Activated naive CD8-positive, alpha-beta T cell treated with anti-CD3 and anti-CD28 coated beads, Interleukin-2, amount 50 U/mL, for 24 hours (primary cell): ENCODE measurements at regions not wholly inside any gene's neighbourhood (a gene's known extent, or its start where the extent isn't known, plus 50 kb on each side); places are given as distances from the start of the nearest gene placed in this dataset.

ENCODE experiments used
- ATAC-seq: fragments of 150-1000 bp; cut with Tn5 transposase; one replicate; pipeline ENCODE4 v1.10.0; 2021
- DNase-seq: peaks from one replicate; pipeline ENCODE4 v3.0.0; 2021
- H3K27ac Mint-ChIP-seq: one replicate; pipeline ENCODE4 v1.8.0; 2021; ENCODE audit warnings: mild to moderate bottlenecking, mixed read lengths
- H3K27me3 Mint-ChIP-seq: one replicate; pipeline ENCODE4 v1.8.0; 2021; ENCODE audit warnings: mixed read lengths
- H3K36me3 Mint-ChIP-seq: one replicate; pipeline ENCODE4 v1.8.0; 2021; ENCODE audit warnings: low read depth, mixed read lengths
- H3K4me1 Mint-ChIP-seq: one replicate; pipeline ENCODE4 v1.8.0; 2021; ENCODE audit warnings: mixed read lengths
- H3K4me3 Mint-ChIP-seq: one replicate; pipeline ENCODE4 v1.8.0; 2021; ENCODE audit warnings: mild to moderate bottlenecking, moderate library complexity, mixed read lengths
- H3K9me3 Mint-ChIP-seq: one replicate; pipeline ENCODE4 v1.8.0; 2021; ENCODE audit warnings: mixed read lengths

- no peak overlapping the region for H3K27ac Mint-ChIP-seq
- ATAC-seq = no peak
Measured at GRCh38 chr9:109935406-109936087, 155.5 kb downstream of the PALM2AKAP2 start.

GRCh38 chr9:109937861-109938453 lies 158.0 kb downstream of the PALM2AKAP2 start:
- ATAC-seq (peak; percentile 75), DNase-seq (no peak)
- H3K4me3 Mint-ChIP-seq = no peak overlapping the region
- H3K27me3 Mint-ChIP-seq = no peaks in the 10 kb centered on the region
- H3K4me1 Mint-ChIP-seq = peaks cover 24% of the 10 kb centered on the region
- H3K36me3 Mint-ChIP-seq = no peaks in the 10 kb centered on the region
- no peak overlapping the region for H3K27ac Mint-ChIP-seq
- H3K9me3 Mint-ChIP-seq = no peaks in the 10 kb centered on the region

More at GRCh38 chr9:109935406-109936087, 155.5 kb downstream of the PALM2AKAP2 start:
- H3K36me3 Mint-ChIP-seq = no peaks in the 10 kb centered on the region
- DNase-seq = no peak
- no peak overlapping the region for H3K4me3 Mint-ChIP-seq
- no peaks in the 10 kb centered on the region for H3K27me3 Mint-ChIP-seq
- no peaks in the 10 kb centered on the region for H3K9me3 Mint-ChIP-seq
- H3K4me1 Mint-ChIP-seq = peaks cover 24% of the 10 kb centered on the region

GRCh38 chr9:109939698-109940342 lies 159.8 kb downstream of the PALM2AKAP2 start:
- no peak overlapping the region for H3K27ac Mint-ChIP-seq
- H3K4me3 Mint-ChIP-seq = no peak overlapping the region
- no peaks in the 10 kb centered on the region for H3K9me3 Mint-ChIP-seq
- peaks cover 16% of the 10 kb centered on the region for H3K4me1 Mint-ChIP-seq
- no peaks in the 10 kb centered on the region for H3K36me3 Mint-ChIP-seq
- ATAC-seq (no peak), DNase-seq (no peak)
- no peaks in the 10 kb centered on the region for H3K27me3 Mint-ChIP-seq

- Mint-ChIP-seq H3K27ac (no peak overlapping the region), H3K27me3 (no peaks in the 10 kb centered on the region), H3K36me3 (no peaks in the 10 kb centered on the region), H3K4me3 (no peak overlapping the region), H3K9me3 (no peaks in the 10 kb centered on the region), H3K4me1 (peaks cover 9% of the 10 kb centered on the region)
- ATAC-seq (no peak), DNase-seq (no peak)
Measured at GRCh38 chr9:109940561-109940960, 160.6 kb downstream of the PALM2AKAP2 start.

- H3K27me3 Mint-ChIP-seq = no peaks in the 10 kb centered on the region
- H3K4me1 Mint-ChIP-seq = peaks cover 6% of the 10 kb centered on the region
- ATAC-seq = no peak
- no peak overlapping the region for H3K4me3 Mint-ChIP-seq
- no peak for DNase-seq
- H3K27ac Mint-ChIP-seq = no peak overlapping the region
- no peaks in the 10 kb centered on the region for H3K9me3 Mint-ChIP-seq
- H3K36me3 Mint-ChIP-seq = no peaks in the 10 kb centered on the region
Measured at GRCh38 chr9:109941771-109942170, 161.8 kb downstream of the PALM2AKAP2 start.

- no peaks in the 10 kb centered on the region for H3K27me3 Mint-ChIP-seq
- H3K27ac Mint-ChIP-seq = no peak overlapping the region
- no peak for ATAC-seq
- DNase-seq = no peak
- no peak overlapping the region for H3K4me3 Mint-ChIP-seq
- H3K36me3 Mint-ChIP-seq = no peaks in the 10 kb centered on the region
- H3K9me3 Mint-ChIP-seq = no peaks in the 10 kb centered on the region
- peaks cover 3% of the 10 kb centered on the region for H3K4me1 Mint-ChIP-seq
Measured at GRCh38 chr9:109945573-109945972, 165.6 kb downstream of the PALM2AKAP2 start.

- no peak overlapping the region for H3K27ac Mint-ChIP-seq
- ATAC-seq (no peak), DNase-seq (no peak)
- H3K36me3 Mint-ChIP-seq = no peaks in the 10 kb centered on the region
- H3K4me1 Mint-ChIP-seq = peaks cover 17% of the 10 kb centered on the region
- no peak overlapping the region for H3K4me3 Mint-ChIP-seq
- H3K27me3 Mint-ChIP-seq = no peaks in the 10 kb centered on the region
- H3K9me3 Mint-ChIP-seq = no peaks in the 10 kb centered on the region
Measured at GRCh38 chr9:109948453-109948852, 168.5 kb downstream of the PALM2AKAP2 start.

- H3K27ac Mint-ChIP-seq = peak overlapping the region; percentile 36
- no peak overlapping the region for H3K4me3 Mint-ChIP-seq
- no peak for DNase-seq
Measured at GRCh38 chr9:109950710-109951443, 170.9 kb downstream of the PALM2AKAP2 start.

GRCh38 chr9:109953300-109953699 lies 173.3 kb downstream of the PALM2AKAP2 start:
- Mint-ChIP-seq H3K4me1 (peaks cover 24% of the 10 kb centered on the region), H3K27ac (no peak overlapping the region), H3K36me3 (no peaks in the 10 kb centered on the region), H3K4me3 (no peak overlapping the region), H3K27me3 (no peaks in the 10 kb centered on the region), H3K9me3 (no peaks in the 10 kb centered on the region)
- DNase-seq = no peak
- ATAC-seq = no peak

More at GRCh38 chr9:109950710-109951443, 170.9 kb downstream of the PALM2AKAP2 start:
- H3K36me3 Mint-ChIP-seq = no peaks in the 10 kb centered on the region
- H3K27me3 Mint-ChIP-seq = no peaks in the 10 kb centered on the region
- peaks cover 17% of the 10 kb centered on the region for H3K4me1 Mint-ChIP-seq
- H3K9me3 Mint-ChIP-seq = no peaks in the 10 kb centered on the region
- peak; percentile 73 for ATAC-seq

GRCh38 chr9:109953813-109954497 lies 174.0 kb downstream of the PALM2AKAP2 start:
- ATAC-seq = no peak
- H3K27ac Mint-ChIP-seq = no peak overlapping the region
- DNase-seq = no peak
- no peaks in the 10 kb centered on the region for H3K9me3 Mint-ChIP-seq
- peaks cover 24% of the 10 kb centered on the region for H3K4me1 Mint-ChIP-seq
- no peaks in the 10 kb centered on the region for H3K36me3 Mint-ChIP-seq
- H3K27me3 Mint-ChIP-seq = no peaks in the 10 kb centered on the region
- no peak overlapping the region for H3K4me3 Mint-ChIP-seq

- Mint-ChIP-seq H3K27me3 (no peaks in the 10 kb centered on the region), H3K4me3 (no peak overlapping the region), H3K4me1 (peaks cover 12% of the 10 kb centered on the region), H3K36me3 (no peaks in the 10 kb centered on the region), H3K9me3 (no peaks in the 10 kb centered on the region), H3K27ac (no peak overlapping the region)
- ATAC-seq (no peak), DNase-seq (no peak)
Measured at GRCh38 chr9:109956717-109957440, 176.9 kb downstream of the PALM2AKAP2 start.

GRCh38 chr9:109959679-109960078 lies 179.7 kb downstream of the PALM2AKAP2 start:
- Mint-ChIP-seq H3K9me3 (no peaks in the 10 kb centered on the region), H3K4me1 (peaks cover 15% of the 10 kb centered on the region)
- no peak for DNase-seq

GRCh38 chr9:109961626-109962025 lies 181.6 kb downstream of the PALM2AKAP2 start:
- no peak for ATAC-seq
- Mint-ChIP-seq H3K4me3 (no peak overlapping the region), H3K36me3 (no peaks in the 10 kb centered on the region), H3K9me3 (no peaks in the 10 kb centered on the region), H3K4me1 (peaks cover 20% of the 10 kb centered on the region), H3K27me3 (no peaks in the 10 kb centered on the region), H3K27ac (no peak overlapping the region)
- no peak for DNase-seq

More at GRCh38 chr9:109959679-109960078, 179.7 kb downstream of the PALM2AKAP2 start:
- Mint-ChIP-seq H3K27me3 (no peaks in the 10 kb centered on the region), H3K27ac (no peak overlapping the region), H3K4me3 (no peak overlapping the region), H3K36me3 (no peaks in the 10 kb centered on the region)
- no peak for ATAC-seq

- DNase-seq (no peak), ATAC-seq (no peak)
- H3K36me3 Mint-ChIP-seq = no peaks in the 10 kb centered on the region
- no peaks in the 10 kb centered on the region for H3K9me3 Mint-ChIP-seq
- H3K27me3 Mint-ChIP-seq = no peaks in the 10 kb centered on the region
- no peak overlapping the region for H3K4me3 Mint-ChIP-seq
- H3K27ac Mint-ChIP-seq = no peak overlapping the region
- H3K4me1 Mint-ChIP-seq = peaks cover 20% of the 10 kb centered on the region
Measured at GRCh38 chr9:109962215-109962614, 182.2 kb downstream of the PALM2AKAP2 start.
